ENCODE measurements at regions not wholly inside any gene's neighbourhood (a gene's known extent, or its start where the extent isn't known, plus 50 kb on each side); places are given as distances from the start of the nearest gene placed in this dataset.
A peak's percentile ranks its signal among the peaks of the same experiment; 100 is the strongest.
"Not testable (repeated sequence)": the region's sequence is repeated elsewhere in the genome, so short reads cannot be mapped to it uniquely, and the experiment has no call there.

GRCh38 chr9:34907044-34907443 is 51.0 kb upstream of the PHF24 start:
- no peak for DNase-seq
- in situ Hi-C loops (cut with HindIII; ENCODE audit: low pct_ligation_motif_present, low pct_unique_long_range_greater_than_20kb, low sequenced_read_pairs) = no loop called here

DNA sequence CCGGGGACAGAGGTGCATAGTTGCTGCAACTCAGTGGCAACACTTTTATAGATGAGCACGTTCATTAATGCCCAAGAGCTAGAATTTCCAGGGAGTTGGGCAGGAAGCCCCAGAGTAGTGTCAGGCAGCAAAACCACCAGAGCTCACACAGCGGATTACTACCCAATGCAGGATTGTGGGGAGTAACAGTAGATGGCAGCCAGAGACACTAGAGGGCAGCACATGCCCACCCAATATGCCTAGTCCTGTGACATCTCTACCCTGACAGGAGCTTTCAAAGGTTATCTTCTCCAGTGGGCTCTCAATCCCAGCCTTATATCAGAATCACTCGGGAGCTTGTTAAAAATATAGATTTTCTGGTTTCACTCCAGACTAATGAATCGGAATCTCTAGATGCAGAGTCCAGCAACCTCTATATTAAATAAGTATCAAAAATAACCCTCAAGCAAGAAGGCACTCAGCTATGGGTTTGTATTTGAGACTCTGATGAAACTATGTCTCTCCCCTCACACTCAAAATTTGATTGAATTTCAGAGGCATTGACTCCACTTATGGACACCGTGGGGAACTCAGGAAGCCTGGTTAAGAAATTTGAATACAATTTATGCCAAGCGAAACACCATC is 58.4 kb upstream of the PHF24 start:
- in situ Hi-C loops (cut with HindIII; ENCODE audit: low pct_ligation_motif_present, low pct_unique_long_range_greater_than_20kb, low sequenced_read_pairs) = no loop called here
- peak; percentile 64 for DNase-seq

DNA sequence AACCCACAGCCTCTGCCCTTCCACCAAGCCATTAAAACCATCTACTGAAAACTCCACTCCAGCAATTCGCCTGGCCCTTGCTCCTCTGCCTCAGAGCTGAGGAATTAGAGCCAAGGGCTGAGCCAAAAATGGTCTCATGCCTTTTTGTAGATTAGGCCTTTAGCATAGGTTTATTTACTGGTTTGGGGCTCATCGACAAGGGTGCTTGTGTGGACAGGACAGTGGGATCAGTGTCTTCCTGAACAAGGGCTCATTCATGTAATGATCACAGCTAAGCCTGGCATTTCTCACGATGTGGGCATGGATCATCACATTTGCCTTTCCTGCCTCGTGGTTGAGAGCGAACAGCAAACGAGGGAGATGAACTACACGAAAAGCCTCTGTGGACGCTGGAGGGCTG is 59.2 kb upstream of the PHF24 start:
- in situ Hi-C loops (cut with HindIII; ENCODE audit: low pct_ligation_motif_present, low pct_unique_long_range_greater_than_20kb, low sequenced_read_pairs) = no loop called here
- no peak for DNase-seq

- no peak for DNase-seq
- in situ Hi-C loops (cut with HindIII; ENCODE audit: low pct_ligation_motif_present, low pct_unique_long_range_greater_than_20kb, low sequenced_read_pairs) = no loop called here
Measured at GRCh38 chr9:34896112-34896511, 62.0 kb upstream of the PHF24 start.

GRCh38 chr9:34892886-34893285 is 65.2 kb upstream of the PHF24 start:
- in situ Hi-C loops (cut with HindIII; ENCODE audit: low pct_ligation_motif_present, low pct_unique_long_range_greater_than_20kb, low sequenced_read_pairs) = no loop called here

GRCh38 chr9:34891386-34891785 is 66.7 kb upstream of the PHF24 start:
- in situ Hi-C loops (cut with HindIII; ENCODE audit: low pct_ligation_motif_present, low pct_unique_long_range_greater_than_20kb, low sequenced_read_pairs) = no loop called here
- no peak for DNase-seq

More at GRCh38 chr9:34892886-34893285, 65.2 kb upstream of the PHF24 start:
- DNase-seq = no peak

GRCh38 chr9:34887841-34888240 is 70.2 kb upstream of the PHF24 start:
- in situ Hi-C loops (cut with HindIII; ENCODE audit: low pct_ligation_motif_present, low pct_unique_long_range_greater_than_20kb, low sequenced_read_pairs) = no loop called here

GRCh38 chr9:34884747-34885189 is 73.3 kb upstream of the PHF24 start:
- in situ Hi-C loops (cut with HindIII; ENCODE audit: low pct_ligation_motif_present, low pct_unique_long_range_greater_than_20kb, low sequenced_read_pairs) = no loop called here

More at GRCh38 chr9:34887841-34888240, 70.2 kb upstream of the PHF24 start:
- DNase-seq = no peak

GRCh38 chr9:34876096-34876495 is 82.0 kb upstream of the PHF24 start:
- no peak for DNase-seq
- in situ Hi-C loops (cut with HindIII; ENCODE audit: low pct_ligation_motif_present, low pct_unique_long_range_greater_than_20kb, low sequenced_read_pairs) = no loop called here

More at GRCh38 chr9:34884747-34885189, 73.3 kb upstream of the PHF24 start:
- no peak for DNase-seq

DNA sequence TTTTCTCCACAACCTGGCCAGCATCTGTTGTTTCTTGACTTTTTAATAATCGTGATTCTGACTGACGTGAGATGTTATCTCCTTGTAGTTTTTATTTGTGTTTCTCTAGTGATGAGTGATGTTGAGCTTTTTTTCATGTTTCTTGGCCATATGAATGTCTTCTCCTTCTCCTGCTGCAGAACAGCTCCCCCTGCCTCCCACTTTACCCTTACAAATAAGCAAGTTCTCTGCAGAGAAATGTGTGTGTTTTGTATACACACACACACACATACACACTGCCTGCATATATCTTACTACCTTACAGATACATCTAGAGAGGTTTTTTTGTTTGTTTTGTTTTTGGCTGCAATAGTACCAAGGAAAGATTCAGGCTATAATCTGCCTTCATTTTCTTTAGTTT is 88.7 kb upstream of the PHF24 start:
- DNase-seq = peak; percentile 20
- in situ Hi-C loops (cut with HindIII; ENCODE audit: low pct_ligation_motif_present, low pct_unique_long_range_greater_than_20kb, low sequenced_read_pairs) = no loop called here

- no peak for DNase-seq
- in situ Hi-C loops (cut with HindIII; ENCODE audit: low pct_ligation_motif_present, low pct_unique_long_range_greater_than_20kb, low sequenced_read_pairs) = no loop called here
Measured at GRCh38 chr9:34866614-34867013, 91.5 kb upstream of the PHF24 start.

GRCh38 chr9:34863426-34863825 is 94.7 kb upstream of the PHF24 start:
- in situ Hi-C loops (cut with HindIII; ENCODE audit: low pct_ligation_motif_present, low pct_unique_long_range_greater_than_20kb, low sequenced_read_pairs) = no loop called here
- no peak for DNase-seq

DNA sequence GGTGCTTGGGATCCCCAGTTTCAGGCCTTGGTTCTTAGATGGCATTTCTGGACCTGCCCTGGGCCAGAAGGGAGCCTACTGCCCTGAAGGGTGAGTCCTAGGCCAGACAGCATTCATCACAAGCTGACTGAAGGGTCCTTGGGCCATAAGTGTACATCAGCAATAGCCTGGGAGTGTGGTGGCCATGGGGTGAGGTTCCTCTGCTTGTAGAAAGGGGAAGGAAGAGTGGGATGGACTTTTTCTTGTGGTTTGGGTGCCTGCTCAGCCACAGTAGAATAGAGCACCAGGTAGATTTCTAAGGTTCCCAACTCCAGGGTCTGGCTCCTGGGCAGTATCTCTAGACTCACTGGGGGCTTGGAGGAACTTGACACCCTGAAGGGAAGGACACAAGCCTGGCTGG is 95.2 kb upstream of the PHF24 start:
- DNase-seq = no peak
- in situ Hi-C loops (cut with HindIII; ENCODE audit: low pct_ligation_motif_present, low pct_unique_long_range_greater_than_20kb, low sequenced_read_pairs) = no loop called here

GRCh38 chr9:34862043-34862442 is 96.0 kb upstream of the PHF24 start:
- in situ Hi-C loops (cut with HindIII; ENCODE audit: low pct_ligation_motif_present, low pct_unique_long_range_greater_than_20kb, low sequenced_read_pairs) = no loop called here
- no peak for DNase-seq

DNA sequence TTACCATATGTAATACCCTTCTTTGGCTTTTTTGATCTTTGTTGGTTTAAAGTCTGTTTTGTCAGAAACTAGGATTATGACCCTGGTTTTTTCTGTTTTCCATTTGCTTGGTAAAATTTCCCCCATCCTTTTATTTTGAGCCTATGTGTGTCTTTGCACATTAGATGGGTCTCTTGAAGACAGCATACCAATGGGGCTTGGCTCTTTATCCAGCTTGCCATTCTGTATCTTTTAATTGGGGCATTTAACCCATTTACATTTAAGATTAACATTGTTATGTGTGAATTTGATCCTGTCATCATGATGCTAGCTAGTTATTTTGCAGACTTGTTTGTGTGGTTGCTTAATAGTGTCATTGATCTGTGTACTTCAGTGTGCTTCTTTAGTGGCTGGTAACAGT is 103.1 kb upstream of the PHF24 start:
- DNase-seq; in situ Hi-C loops (cut with HindIII; ENCODE audit: low pct_ligation_motif_present, low pct_unique_long_range_greater_than_20kb, low sequenced_read_pairs): not testable (repeated sequence)

DNA sequence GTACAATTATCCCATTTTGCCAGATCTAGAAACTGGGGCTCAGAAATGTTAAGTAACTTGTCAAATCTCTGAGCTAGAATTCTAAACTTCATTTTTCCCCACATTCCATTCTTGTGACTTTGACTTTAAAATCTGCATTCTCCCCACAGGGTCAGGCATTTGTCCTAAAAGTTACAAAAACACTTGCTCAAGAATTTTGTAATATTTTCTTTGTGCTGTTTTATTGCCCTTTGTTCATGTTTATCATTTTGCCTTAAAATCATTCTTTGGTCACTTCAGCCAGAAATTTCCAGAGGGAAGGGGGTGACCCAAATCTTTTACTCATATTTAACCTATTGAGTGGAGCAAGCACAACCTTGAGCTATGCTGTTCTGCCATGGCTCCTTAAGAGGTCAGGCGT is 120.1 kb upstream of the CCL21 start:
- in situ Hi-C loops (cut with HindIII; ENCODE audit: low pct_ligation_motif_present, low pct_unique_long_range_greater_than_20kb, low sequenced_read_pairs) = no loop called here
- DNase-seq = no peak

- in situ Hi-C loops (cut with HindIII; ENCODE audit: low pct_ligation_motif_present, low pct_unique_long_range_greater_than_20kb, low sequenced_read_pairs) = no loop called here
- no peak for DNase-seq
Measured at GRCh38 chr9:34826999-34827538, 117.1 kb upstream of the CCL21 start.

GRCh38 chr9:34825775-34826174 is 115.8 kb upstream of the CCL21 start:
- in situ Hi-C loops (cut with HindIII; ENCODE audit: low pct_ligation_motif_present, low pct_unique_long_range_greater_than_20kb, low sequenced_read_pairs) = no loop called here

GRCh38 chr9:34823778-34824177 is 113.8 kb upstream of the CCL21 start:
- in situ Hi-C loops (cut with HindIII; ENCODE audit: low pct_ligation_motif_present, low pct_unique_long_range_greater_than_20kb, low sequenced_read_pairs) = no loop called here
- no peak for DNase-seq

More at GRCh38 chr9:34825775-34826174, 115.8 kb upstream of the CCL21 start:
- no peak for DNase-seq

GRCh38 chr9:34810187-34810524 is 100.2 kb upstream of the CCL21 start:
- in situ Hi-C loops (cut with HindIII; ENCODE audit: low pct_ligation_motif_present, low pct_unique_long_range_greater_than_20kb, low sequenced_read_pairs) = no loop called here
- no peak for DNase-seq

Measured in ACHN (cell line).